ENCODE measurements at regions not wholly inside any gene's neighbourhood (a gene's known extent, or its start where the extent isn't known, plus 50 kb on each side); places are given as distances from the start of the nearest gene placed in this dataset.

GRCh38 chrX:69284491-69284890 lies 119.2 kb upstream of the PJA1 start:
- ChIA-PET POLR2A (ENCODE audit: low non-redundant PET) (no interaction called here), CTCF (interaction anchor here (2.0 kb wide), 1 partner anchor 456 kb away, joined by 8 read pairs; no protein-coding TSS in a partner anchor)
- H3K36me3 ChIP-seq (ENCODE audit: insufficient read depth, low read length, poor library complexity, severe bottlenecking): no peaks in the 10 kb centered on the region
- TF ChIP-seq EZH2 (IDR thresholded peaks at IDR 0.05; ENCODE audit: borderline replicate concordance, low read depth, low read length, poor library complexity, severe bottlenecking) (no peak), CTCF (conservative IDR thresholded peaks at IDR 0.05; ENCODE audit: low read depth, low read length) (no peak)
- no peak for DNase-seq (ENCODE audit: low spot score)
- no TSS peak for BruUV-seq (replicated peaks)
- H3K9me3 ChIP-seq (ENCODE audit: low read depth, low read length, poor library complexity, severe bottlenecking): no peaks in the 10 kb centered on the region
- peaks cover 66% of the 10 kb centered on the region for H3K4me1 ChIP-seq (ENCODE audit: insufficient read depth, low read length, poor library complexity, severe bottlenecking)
- no peak overlapping the region for H3K4me3 ChIP-seq (ENCODE audit: low read depth, low read length, poor library complexity, severe bottlenecking)
- peak overlapping the region; percentile 80 for H3K27ac ChIP-seq (ENCODE audit: low read depth, low read length, poor library complexity, severe bottlenecking)
- no peaks in the 10 kb centered on the region for H3K27me3 ChIP-seq (replicated peaks; ENCODE audit: insufficient read depth, low read depth, low read length, poor library complexity)
- intact Hi-C loops (cut with micrococcal nuclease; ENCODE audit: unreplicated experiment): loop anchor here (10.0 kb wide), 2 partner anchors 130 to 1090 kb away; no protein-coding TSS in a partner anchor

- Histone ChIP-seq H3K4me1 (ENCODE audit: insufficient read depth, low read length, poor library complexity, severe bottlenecking) (peaks cover 66% of the 10 kb centered on the region), H3K4me3 (ENCODE audit: low read depth, low read length, poor library complexity, severe bottlenecking) (no peak overlapping the region), H3K27me3 (replicated peaks; ENCODE audit: insufficient read depth, low read depth, low read length, poor library complexity) (no peaks in the 10 kb centered on the region), H3K27ac (ENCODE audit: low read depth, low read length, poor library complexity, severe bottlenecking) (no peak overlapping the region), H3K9me3 (ENCODE audit: low read depth, low read length, poor library complexity, severe bottlenecking) (no peaks in the 10 kb centered on the region), H3K36me3 (ENCODE audit: insufficient read depth, low read length, poor library complexity, severe bottlenecking) (no peaks in the 10 kb centered on the region)
- ChIA-PET CTCF (interaction anchor here (0.6 to 2.1 kb wide), 2 partner anchors 105 to 455 kb away, joined by 3 to 12 read pairs; partner anchors contain the start of gene EFNB1), POLR2A (ENCODE audit: low non-redundant PET) (interaction anchor here (0.6 kb wide), 1 partner anchor 77 kb away, joined by 3 read pairs; no protein-coding TSS in a partner anchor)
- TF ChIP-seq CTCF (conservative IDR thresholded peaks at IDR 0.05; ENCODE audit: low read depth, low read length) (no peak; the same call in 1 of the 2 replicates), EZH2 (IDR thresholded peaks at IDR 0.05; ENCODE audit: borderline replicate concordance, low read depth, low read length, poor library complexity, severe bottlenecking) (no peak)
- DNase-seq (ENCODE audit: low spot score): no peak
- intact Hi-C loops (cut with micrococcal nuclease; ENCODE audit: unreplicated experiment): loop anchor here (10.0 kb wide), 2 partner anchors 128 to 1088 kb away; no protein-coding TSS in a partner anchor
- BruUV-seq (replicated peaks): no TSS peak
Observed at GRCh38 chrX:69282893-69283690, 117.8 kb upstream of the PJA1 start.

GRCh38 chrX:69280933-69281332 lies 115.7 kb upstream of the PJA1 start:
- CTCF ChIA-PET: interaction anchor here (1.3 kb wide), 1 partner anchor 453 kb away, joined by 4 read pairs; no protein-coding TSS in a partner anchor
- DNase-seq (ENCODE audit: low spot score): no peak
- no peak overlapping the region for H3K4me3 ChIP-seq (ENCODE audit: low read depth, low read length, poor library complexity, severe bottlenecking)
- peaks cover 56% of the 10 kb centered on the region for H3K4me1 ChIP-seq (ENCODE audit: insufficient read depth, low read length, poor library complexity, severe bottlenecking)
- H3K27me3 ChIP-seq (replicated peaks; ENCODE audit: insufficient read depth, low read depth, low read length, poor library complexity): no peaks in the 10 kb centered on the region
- H3K36me3 ChIP-seq (ENCODE audit: insufficient read depth, low read length, poor library complexity, severe bottlenecking): no peaks in the 10 kb centered on the region
- no peaks in the 10 kb centered on the region for H3K9me3 ChIP-seq (ENCODE audit: low read depth, low read length, poor library complexity, severe bottlenecking)
- intact Hi-C loops (cut with micrococcal nuclease; ENCODE audit: unreplicated experiment): loop anchor here (10.0 kb wide), 2 partner anchors 126 to 1086 kb away; no protein-coding TSS in a partner anchor
- H3K27ac ChIP-seq (ENCODE audit: low read depth, low read length, poor library complexity, severe bottlenecking): no peak overlapping the region
- no TSS peak for BruUV-seq (replicated peaks)
- POLR2A ChIA-PET (ENCODE audit: low non-redundant PET): no interaction called here
- TF ChIP-seq EZH2 (IDR thresholded peaks at IDR 0.05; ENCODE audit: borderline replicate concordance, low read depth, low read length, poor library complexity, severe bottlenecking): no peak
- no peak for TF ChIP-seq CTCF (conservative IDR thresholded peaks at IDR 0.05; ENCODE audit: low read depth, low read length)

Data from A673 (cell line).